Ovary (tissue), 3 donors: ENCODE measurements at regions not wholly inside any gene's neighbourhood (a gene's known extent, or its start where the extent isn't known, plus 50 kb on each side); places are given as distances from the start of the nearest gene placed in this dataset.
"Not testable (repeated sequence)": the region's sequence is repeated elsewhere in the genome, so short reads cannot be mapped to it uniquely, and the experiment has no call there.

Experiments
- POLR2A ChIP-seq: fragments of 450-650 bp; IDR thresholded peaks from one replicate; pipeline ENCODE4 v1.6.1; 2017; ENCODE audit warnings: antibody characterized with exemption, mild to moderate bottlenecking, moderate library complexity
- TF ChIP-seq, protein P1 (sequence below), 3 donors: fragments of 450-650 bp in 2 of 3; fragments of 200-600 bp in 1 of 3; IDR thresholded peaks; one replicate each; pipeline versions ENCODE4 v1.5.1 to v1.8.0; 2016 to 2022; ENCODE audit warnings: antibody characterized with exemption in 3 of 3, mild to moderate bottlenecking in 1 of 3
- donor health status: DM: no; HTN: no; CAD: no.

DNA sequence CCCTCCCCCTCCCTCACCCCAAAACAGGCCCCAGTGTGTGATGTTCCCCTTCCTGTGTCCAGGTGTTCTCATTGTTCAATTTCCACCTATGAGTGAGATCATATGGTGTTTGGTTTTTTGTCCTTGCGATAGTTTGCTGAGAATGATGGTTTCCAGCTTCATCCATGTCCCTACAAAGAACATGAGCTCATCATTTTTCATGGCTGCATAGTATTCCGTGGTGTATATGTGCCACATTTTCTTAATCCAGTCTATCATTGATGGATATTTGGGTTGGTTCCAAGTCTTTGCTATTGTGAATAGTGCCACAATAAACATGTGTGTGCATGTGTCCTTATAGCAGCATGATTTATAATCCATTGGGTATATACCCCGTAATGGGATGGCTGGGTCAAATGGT lies 363.4 kb upstream of the MDFIC2 start:
- TF ChIP-seq, protein P1, sequence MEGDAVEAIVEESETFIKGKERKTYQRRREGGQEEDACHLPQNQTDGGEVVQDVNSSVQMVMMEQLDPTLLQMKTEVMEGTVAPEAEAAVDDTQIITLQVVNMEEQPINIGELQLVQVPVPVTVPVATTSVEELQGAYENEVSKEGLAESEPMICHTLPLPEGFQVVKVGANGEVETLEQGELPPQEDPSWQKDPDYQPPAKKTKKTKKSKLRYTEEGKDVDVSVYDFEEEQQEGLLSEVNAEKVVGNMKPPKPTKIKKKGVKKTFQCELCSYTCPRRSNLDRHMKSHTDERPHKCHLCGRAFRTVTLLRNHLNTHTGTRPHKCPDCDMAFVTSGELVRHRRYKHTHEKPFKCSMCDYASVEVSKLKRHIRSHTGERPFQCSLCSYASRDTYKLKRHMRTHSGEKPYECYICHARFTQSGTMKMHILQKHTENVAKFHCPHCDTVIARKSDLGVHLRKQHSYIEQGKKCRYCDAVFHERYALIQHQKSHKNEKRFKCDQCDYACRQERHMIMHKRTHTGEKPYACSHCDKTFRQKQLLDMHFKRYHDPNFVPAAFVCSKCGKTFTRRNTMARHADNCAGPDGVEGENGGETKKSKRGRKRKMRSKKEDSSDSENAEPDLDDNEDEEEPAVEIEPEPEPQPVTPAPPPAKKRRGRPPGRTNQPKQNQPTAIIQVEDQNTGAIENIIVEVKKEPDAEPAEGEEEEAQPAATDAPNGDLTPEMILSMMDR (IDR thresholded peaks at IDR 0.05): not testable (repeated sequence)
- not testable (repeated sequence) for TF ChIP-seq POLR2A
